22Rv1 (cell line): ENCODE measurements at regions not wholly inside any gene's neighbourhood (a gene's known extent, or its start where the extent isn't known, plus 50 kb on each side); places are given as distances from the start of the nearest gene placed in this dataset.

Source experiments
- H3K27ac ChIP-seq: fragments of 450-650 bp; 2 replicates; pipeline ENCODE4 v1.5.1; 2017
- CTCF ChIP-seq: fragments of 450-650 bp; IDR thresholded peaks from 2 replicates; pipeline ENCODE4 v1.5.1; 2017; ENCODE audit warnings: mild to moderate bottlenecking
- ZFX ChIP-seq: fragments of 450-650 bp; IDR thresholded peaks from 2 replicates; pipeline ENCODE4 v1.6.1; 2017; ENCODE audit warnings: antibody characterized with exemption, borderline replicate concordance

GRCh38 chr13:83327091-83327490, 555.2 kb downstream of the SLITRK1 start:
- TF ChIP-seq CTCF (no peak), ZFX (no peak)
- H3K27ac ChIP-seq, result no peak overlapping the region

GRCh38 chr13:83325125-83325853, 557.0 kb downstream of the SLITRK1 start:
- TF ChIP-seq ZFX, result no peak
- no peak overlapping the region for H3K27ac ChIP-seq

- no peak for TF ChIP-seq ZFX
- TF ChIP-seq CTCF, result no peak
- no peak overlapping the region for H3K27ac ChIP-seq
These were observed 570.2 kb downstream of the SLITRK1 start for GRCh38 chr13:83311886-83312577.

GRCh38 chr13:83298617-83299016, 583.7 kb downstream of the SLITRK1 start:
- TF ChIP-seq CTCF, result no peak
- TF ChIP-seq ZFX, result no peak
- no peak overlapping the region for H3K27ac ChIP-seq

- no peak for TF ChIP-seq ZFX
- H3K27ac ChIP-seq, result no peak overlapping the region
These were observed 584.5 kb downstream of the SLITRK1 start for GRCh38 chr13:83297586-83298290.

- no peak for TF ChIP-seq ZFX
- TF ChIP-seq CTCF, result no peak
These were observed 586.6 kb downstream of the SLITRK1 start for GRCh38 chr13:83295686-83296085.

GRCh38 chr13:83286737-83287136, 595.5 kb downstream of the SLITRK1 start:
- no peak overlapping the region for H3K27ac ChIP-seq
- TF ChIP-seq CTCF (no peak), ZFX (no peak)

More at GRCh38 chr13:83295686-83296085, 586.6 kb downstream of the SLITRK1 start:
- H3K27ac ChIP-seq, result no peak overlapping the region

- TF ChIP-seq ZFX (no peak), CTCF (no peak)
- H3K27ac ChIP-seq, result no peak overlapping the region
These were observed 600.6 kb downstream of the SLITRK1 start for GRCh38 chr13:83281654-83282053.
